ENCODE measurements at regions not wholly inside any gene's neighbourhood (a gene's known extent, or its start where the extent isn't known, plus 50 kb on each side); places are given as distances from the start of the nearest gene placed in this dataset.
"Not testable (repeated sequence)": the region's sequence is repeated elsewhere in the genome, so short reads cannot be mapped to it uniquely, and the experiment has no call there.

DNA sequence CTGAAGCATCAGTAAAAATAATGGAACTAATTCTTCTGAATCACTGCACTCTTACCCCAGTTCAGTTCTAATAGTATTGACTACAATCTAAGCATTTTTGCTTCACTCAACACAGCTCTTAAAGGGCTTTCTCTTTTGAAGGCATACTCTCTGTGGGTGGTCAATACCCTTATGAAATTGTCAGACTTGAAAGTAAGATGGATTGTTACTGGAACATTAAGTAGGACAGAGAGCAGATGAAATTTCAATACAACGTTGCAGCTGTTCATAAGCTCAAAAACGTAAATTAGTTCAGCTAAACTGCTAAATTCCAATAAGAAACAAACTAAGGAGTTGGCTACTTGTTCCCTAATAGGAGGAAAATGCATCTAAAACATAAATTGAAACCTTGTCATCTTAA is 352.3 kb upstream of the TENM3 start:
- H3K27ac ChIP-seq (replicated peaks), result no peak overlapping the region
- no peak for TF ChIP-seq SPI1 (IDR thresholded peaks at IDR 0.05; ENCODE audit: borderline replicate concordance, low read depth)
- TF ChIP-seq, protein P1, sequence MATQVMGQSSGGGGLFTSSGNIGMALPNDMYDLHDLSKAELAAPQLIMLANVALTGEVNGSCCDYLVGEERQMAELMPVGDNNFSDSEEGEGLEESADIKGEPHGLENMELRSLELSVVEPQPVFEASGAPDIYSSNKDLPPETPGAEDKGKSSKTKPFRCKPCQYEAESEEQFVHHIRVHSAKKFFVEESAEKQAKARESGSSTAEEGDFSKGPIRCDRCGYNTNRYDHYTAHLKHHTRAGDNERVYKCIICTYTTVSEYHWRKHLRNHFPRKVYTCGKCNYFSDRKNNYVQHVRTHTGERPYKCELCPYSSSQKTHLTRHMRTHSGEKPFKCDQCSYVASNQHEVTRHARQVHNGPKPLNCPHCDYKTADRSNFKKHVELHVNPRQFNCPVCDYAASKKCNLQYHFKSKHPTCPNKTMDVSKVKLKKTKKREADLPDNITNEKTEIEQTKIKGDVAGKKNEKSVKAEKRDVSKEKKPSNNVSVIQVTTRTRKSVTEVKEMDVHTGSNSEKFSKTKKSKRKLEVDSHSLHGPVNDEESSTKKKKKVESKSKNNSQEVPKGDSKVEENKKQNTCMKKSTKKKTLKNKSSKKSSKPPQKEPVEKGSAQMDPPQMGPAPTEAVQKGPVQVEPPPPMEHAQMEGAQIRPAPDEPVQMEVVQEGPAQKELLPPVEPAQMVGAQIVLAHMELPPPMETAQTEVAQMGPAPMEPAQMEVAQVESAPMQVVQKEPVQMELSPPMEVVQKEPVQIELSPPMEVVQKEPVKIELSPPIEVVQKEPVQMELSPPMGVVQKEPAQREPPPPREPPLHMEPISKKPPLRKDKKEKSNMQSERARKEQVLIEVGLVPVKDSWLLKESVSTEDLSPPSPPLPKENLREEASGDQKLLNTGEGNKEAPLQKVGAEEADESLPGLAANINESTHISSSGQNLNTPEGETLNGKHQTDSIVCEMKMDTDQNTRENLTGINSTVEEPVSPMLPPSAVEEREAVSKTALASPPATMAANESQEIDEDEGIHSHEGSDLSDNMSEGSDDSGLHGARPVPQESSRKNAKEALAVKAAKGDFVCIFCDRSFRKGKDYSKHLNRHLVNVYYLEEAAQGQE (IDR thresholded peaks at IDR 0.05; ENCODE audit: insufficient replicate concordance, low read depth), result no peak
- TF ChIP-seq, protein P2, sequence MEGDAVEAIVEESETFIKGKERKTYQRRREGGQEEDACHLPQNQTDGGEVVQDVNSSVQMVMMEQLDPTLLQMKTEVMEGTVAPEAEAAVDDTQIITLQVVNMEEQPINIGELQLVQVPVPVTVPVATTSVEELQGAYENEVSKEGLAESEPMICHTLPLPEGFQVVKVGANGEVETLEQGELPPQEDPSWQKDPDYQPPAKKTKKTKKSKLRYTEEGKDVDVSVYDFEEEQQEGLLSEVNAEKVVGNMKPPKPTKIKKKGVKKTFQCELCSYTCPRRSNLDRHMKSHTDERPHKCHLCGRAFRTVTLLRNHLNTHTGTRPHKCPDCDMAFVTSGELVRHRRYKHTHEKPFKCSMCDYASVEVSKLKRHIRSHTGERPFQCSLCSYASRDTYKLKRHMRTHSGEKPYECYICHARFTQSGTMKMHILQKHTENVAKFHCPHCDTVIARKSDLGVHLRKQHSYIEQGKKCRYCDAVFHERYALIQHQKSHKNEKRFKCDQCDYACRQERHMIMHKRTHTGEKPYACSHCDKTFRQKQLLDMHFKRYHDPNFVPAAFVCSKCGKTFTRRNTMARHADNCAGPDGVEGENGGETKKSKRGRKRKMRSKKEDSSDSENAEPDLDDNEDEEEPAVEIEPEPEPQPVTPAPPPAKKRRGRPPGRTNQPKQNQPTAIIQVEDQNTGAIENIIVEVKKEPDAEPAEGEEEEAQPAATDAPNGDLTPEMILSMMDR (IDR thresholded peaks at IDR 0.05; ENCODE audit: insufficient read depth, low read length), result no peak
- no peak for TF ChIP-seq POLR2AphosphoS5 (IDR thresholded peaks at IDR 0.05; ENCODE audit: low read depth)
- no peak for TF ChIP-seq GABPA (IDR thresholded peaks at IDR 0.05; ENCODE audit: low read depth)
- H3K27me3 ChIP-seq (ENCODE audit: insufficient read depth, poor library complexity, severe bottlenecking), result no peaks in the 10 kb centered on the region
- H3K4me3 ChIP-seq (replicated peaks; ENCODE audit: insufficient read depth, low read length), result no peak overlapping the region
- DNase-seq (ENCODE audit: low read depth in 1 of 2, low spot score in 1 of 2), result no peak

DNA sequence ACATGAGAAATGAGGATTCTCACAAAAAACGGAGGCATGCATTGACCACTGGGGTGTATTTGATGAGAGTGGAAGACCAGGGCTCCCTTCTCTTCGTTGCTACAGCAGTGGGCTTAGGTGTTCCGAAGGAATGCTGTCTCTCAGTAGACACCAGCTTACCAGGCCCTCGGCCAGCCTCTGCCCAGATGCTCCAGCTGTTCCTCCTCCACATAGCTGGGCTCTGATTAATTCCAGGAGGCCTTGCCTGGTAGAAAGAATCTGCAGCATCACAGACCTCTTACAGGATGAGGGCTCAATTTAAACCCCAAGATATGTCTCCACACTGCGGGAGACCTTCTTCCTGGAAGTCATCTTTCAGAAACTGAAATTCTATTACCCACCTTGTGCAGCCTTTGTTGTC is 346.6 kb upstream of the TENM3 start:
- DNase-seq (ENCODE audit: low read depth in 1 of 2, low spot score in 1 of 2), result no peak
- Histone ChIP-seq H3K27ac (replicated peaks) (no peak overlapping the region), H3K27me3 (ENCODE audit: insufficient read depth, poor library complexity, severe bottlenecking) (no peaks in the 10 kb centered on the region), H3K4me3 (replicated peaks; ENCODE audit: insufficient read depth, low read length) (no peak overlapping the region)
- TF ChIP-seq, protein P1 (IDR thresholded peaks at IDR 0.05; ENCODE audit: insufficient replicate concordance, low read depth), result no peak
- TF ChIP-seq GABPA (IDR thresholded peaks at IDR 0.05; ENCODE audit: low read depth) (no peak), POLR2AphosphoS5 (IDR thresholded peaks at IDR 0.05; ENCODE audit: low read depth) (no peak), SPI1 (IDR thresholded peaks at IDR 0.05; ENCODE audit: borderline replicate concordance, low read depth) (no peak)
- TF ChIP-seq, protein P2 (IDR thresholded peaks at IDR 0.05; ENCODE audit: insufficient read depth, low read length), result no peak

DNA sequence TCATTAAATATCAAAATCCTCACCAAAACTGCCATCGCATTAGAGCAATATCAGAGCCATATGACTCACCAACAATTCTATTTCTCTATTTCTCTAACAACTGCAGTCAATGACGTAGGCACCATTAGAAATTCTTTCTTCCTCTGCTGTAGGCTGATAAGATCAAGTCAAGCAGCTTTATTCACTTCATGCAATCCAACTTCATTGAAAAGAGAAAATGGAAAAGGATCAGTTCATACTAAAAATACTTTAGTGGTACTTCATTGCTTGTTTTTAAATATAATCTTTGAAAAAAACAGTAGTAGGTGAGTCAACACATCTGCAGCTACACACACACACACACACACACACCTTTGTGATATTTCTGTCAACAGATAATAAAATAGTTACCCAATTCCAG is 345.3 kb upstream of the TENM3 start:
- TF ChIP-seq, protein P1 (IDR thresholded peaks at IDR 0.05; ENCODE audit: insufficient replicate concordance, low read depth), result no peak
- TF ChIP-seq, protein P2 (IDR thresholded peaks at IDR 0.05; ENCODE audit: insufficient read depth, low read length), result no peak
- TF ChIP-seq SPI1 (IDR thresholded peaks at IDR 0.05; ENCODE audit: borderline replicate concordance, low read depth), result no peak
- DNase-seq (ENCODE audit: low read depth in 1 of 2, low spot score in 1 of 2), result no peak

DNA sequence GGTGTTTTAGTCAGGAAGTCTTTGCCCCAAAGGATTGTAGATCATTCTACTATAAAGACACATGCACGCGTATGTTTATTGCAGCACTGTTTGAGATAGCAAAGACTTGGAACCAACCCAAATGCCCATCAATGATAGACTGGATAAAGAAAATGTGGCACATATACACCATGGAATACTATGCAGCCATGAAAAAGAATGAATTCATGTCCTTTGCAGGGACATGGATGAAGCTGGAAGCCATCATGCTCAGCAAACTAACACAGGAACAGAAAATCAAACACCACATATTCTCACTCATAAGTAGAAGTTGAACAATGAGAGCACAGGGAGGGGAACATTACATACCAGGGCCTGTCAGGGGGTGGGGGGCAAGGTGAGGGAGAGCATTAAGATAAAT is 340.8 kb upstream of the TENM3 start:
- not testable (repeated sequence) for H3K4me3 ChIP-seq (replicated peaks; ENCODE audit: insufficient read depth, low read length); H3K27me3 ChIP-seq (ENCODE audit: insufficient read depth, poor library complexity, severe bottlenecking); DNase-seq (ENCODE audit: low read depth in 1 of 2, low spot score in 1 of 2); H3K27ac ChIP-seq (replicated peaks)

More for the DNA sequence above, 345.3 kb upstream of the TENM3 start:
- Histone ChIP-seq H3K27me3 (ENCODE audit: insufficient read depth, poor library complexity, severe bottlenecking) (no peaks in the 10 kb centered on the region), H3K27ac (replicated peaks) (no peak overlapping the region), H3K4me3 (replicated peaks; ENCODE audit: insufficient read depth, low read length) (no peak overlapping the region)

All from HL-60 (cell line).